Epithelial cell of prostate (primary cell): ENCODE measurements at regions not wholly inside any gene's neighbourhood (a gene's known extent, or its start where the extent isn't known, plus 50 kb on each side); places are given as distances from the start of the nearest gene placed in this dataset.
A peak's percentile ranks its signal among the peaks of the same experiment; 100 is the strongest.
"Not testable (repeated sequence)": the region's sequence is repeated elsewhere in the genome, so short reads cannot be mapped to it uniquely, and the experiment has no call there.

Source experiments
- DNase-seq: peaks from one replicate; pipeline ENCODE4 v3.0.0-alpha.2; 2011; ENCODE audit warnings: low read depth, low spot score
- H3K27ac ChIP-seq: fragments of 450-650 bp; 2 replicates; pipeline ENCODE4 v1.5.1; 2017; ENCODE audit warnings: mild to moderate bottlenecking

GRCh38 chr9:28487561-28487960 lies 914.3 kb upstream of the C9orf72 start:
- DNase-seq = no peak
- H3K27ac ChIP-seq = no peak overlapping the region

GRCh38 chr9:28491121-28491520 lies 917.8 kb upstream of the C9orf72 start:
- H3K27ac ChIP-seq = no peak overlapping the region
- no peak for DNase-seq

GRCh38 chr9:28498168-28498567 lies 924.9 kb upstream of the C9orf72 start:
- not testable (repeated sequence) for H3K27ac ChIP-seq, DNase-seq

- no peak overlapping the region for H3K27ac ChIP-seq
- no peak for DNase-seq
Measured at GRCh38 chr9:28502189-28502588, 928.9 kb upstream of the C9orf72 start.

GRCh38 chr9:28502741-28503140 lies 929.5 kb upstream of the C9orf72 start:
- H3K27ac ChIP-seq = no peak overlapping the region
- no peak for DNase-seq

GRCh38 chr9:28503573-28503972 lies 930.3 kb upstream of the C9orf72 start:
- H3K27ac ChIP-seq = no peak overlapping the region
- DNase-seq = no peak

- DNase-seq = no peak
- H3K27ac ChIP-seq = no peak overlapping the region
Measured at GRCh38 chr9:28518439-28518838, 945.2 kb upstream of the C9orf72 start.

- H3K27ac ChIP-seq = not testable (repeated sequence)
Measured at GRCh38 chr9:28524309-28524708, 951.0 kb upstream of the C9orf72 start.

GRCh38 chr9:28528049-28528448 lies 954.8 kb upstream of the C9orf72 start:
- no peak for DNase-seq
- H3K27ac ChIP-seq = no peak overlapping the region

More at GRCh38 chr9:28524309-28524708, 951.0 kb upstream of the C9orf72 start:
- DNase-seq = not testable (repeated sequence)

GRCh38 chr9:28538132-28538531 lies 964.9 kb upstream of the C9orf72 start:
- no peak overlapping the region for H3K27ac ChIP-seq
- no peak for DNase-seq

GRCh38 chr9:28539434-28540070 lies 966.3 kb upstream of the C9orf72 start:
- H3K27ac ChIP-seq = no peak overlapping the region
- peak; percentile 26 for DNase-seq

- no peak overlapping the region for H3K27ac ChIP-seq
Measured at GRCh38 chr9:28542928-28543327, 969.6 kb upstream of the C9orf72 start.

GRCh38 chr9:28547527-28547926 lies 974.2 kb upstream of the C9orf72 start:
- DNase-seq = no peak
- H3K27ac ChIP-seq = no peak overlapping the region

More at GRCh38 chr9:28542928-28543327, 969.6 kb upstream of the C9orf72 start:
- DNase-seq = no peak

- DNase-seq = no peak
- no peak overlapping the region for H3K27ac ChIP-seq
Measured at GRCh38 chr9:28563291-28563934, 990.1 kb upstream of the C9orf72 start.

GRCh38 chr9:28583832-28584231 lies 1010.6 kb upstream of the C9orf72 start:
- no peak for DNase-seq
- H3K27ac ChIP-seq = no peak overlapping the region

GRCh38 chr9:28584542-28584941 lies 1011.3 kb upstream of the C9orf72 start:
- no peak for DNase-seq

GRCh38 chr9:28587052-28587451 lies 1013.8 kb upstream of the C9orf72 start:
- no peak for DNase-seq
- no peak overlapping the region for H3K27ac ChIP-seq

More at GRCh38 chr9:28584542-28584941, 1011.3 kb upstream of the C9orf72 start:
- no peak overlapping the region for H3K27ac ChIP-seq

- DNase-seq = no peak
- no peak overlapping the region for H3K27ac ChIP-seq
Measured at GRCh38 chr9:28598408-28598807, 1025.1 kb upstream of the C9orf72 start.

- no peak for DNase-seq
- H3K27ac ChIP-seq = no peak overlapping the region
Measured at GRCh38 chr9:28600226-28600625, 1026.9 kb upstream of the C9orf72 start.

- DNase-seq = no peak
- no peak overlapping the region for H3K27ac ChIP-seq
Measured at GRCh38 chr9:28607843-28608242, 1034.6 kb upstream of the C9orf72 start.

- no peak overlapping the region for H3K27ac ChIP-seq
- DNase-seq = no peak
Measured at GRCh38 chr9:28610339-28610738, 1037.1 kb upstream of the C9orf72 start.

- H3K27ac ChIP-seq = no peak overlapping the region
- no peak for DNase-seq
Measured at GRCh38 chr9:28616310-28616709, 1043.0 kb upstream of the C9orf72 start.
